Activated T-cell treated with anti-CD3 and anti-CD28 coated beads, Interleukin-2, amount 50 U/mL, for 24 hours (primary cell): ENCODE measurements at regions not wholly inside any gene's neighbourhood (a gene's known extent, or its start where the extent isn't known, plus 50 kb on each side); places are given as distances from the start of the nearest gene placed in this dataset.

Experiments used
- DNase-seq: peaks from one replicate; pipeline ENCODE4 v3.0.0-alpha.2; 2020
- H3K27ac Mint-ChIP-seq: 2 replicates; pipeline ENCODE4 v1.8.0; 2020; ENCODE audit warnings: mild to moderate bottlenecking, mixed read lengths
- H3K27me3 Mint-ChIP-seq: 2 replicates; pipeline ENCODE4 v1.8.0; 2020; ENCODE audit warnings: mixed read lengths
- H3K36me3 Mint-ChIP-seq: 2 replicates; pipeline ENCODE4 v1.8.0; 2020; ENCODE audit warnings: low read depth, mixed read lengths
- H3K4me1 Mint-ChIP-seq: 2 replicates; pipeline ENCODE4 v1.8.0; 2020; ENCODE audit warnings: low read depth, mixed read lengths
- H3K4me3 Mint-ChIP-seq: 2 replicates; pipeline ENCODE4 v1.8.0; 2020; ENCODE audit warnings: mild to moderate bottlenecking, moderate library complexity, mixed read lengths
- H3K9me3 Mint-ChIP-seq: 2 replicates; pipeline ENCODE4 v1.8.0; 2020; ENCODE audit warnings: mixed read lengths

- Mint-ChIP-seq H3K4me1 (peaks cover 51% of the 10 kb centered on the region), H3K27me3 (peaks cover 3% of the 10 kb centered on the region), H3K36me3 (no peaks in the 10 kb centered on the region), H3K27ac (peak overlapping the region; percentile 96), H3K9me3 (peaks cover 3% of the 10 kb centered on the region), H3K4me3 (peak overlapping the region; percentile 13)
- no peak for DNase-seq
Measured at GRCh38 chr3:189531271-189531670, 99.9 kb upstream of the TP63 start.

GRCh38 chr3:189534531-189534930 lies 96.7 kb upstream of the TP63 start:
- H3K27ac Mint-ChIP-seq: no peak overlapping the region
- H3K4me1 Mint-ChIP-seq: peaks cover 55% of the 10 kb centered on the region
- H3K36me3 Mint-ChIP-seq: no peaks in the 10 kb centered on the region
- H3K9me3 Mint-ChIP-seq: peaks cover 2% of the 10 kb centered on the region
- H3K4me3 Mint-ChIP-seq: no peak overlapping the region
- DNase-seq: no peak
- H3K27me3 Mint-ChIP-seq: peaks cover 3% of the 10 kb centered on the region

- Mint-ChIP-seq H3K4me1 (peaks cover 30% of the 10 kb centered on the region), H3K36me3 (no peaks in the 10 kb centered on the region), H3K27ac (peak overlapping the region; percentile 42), H3K9me3 (peaks cover 2% of the 10 kb centered on the region), H3K27me3 (peaks cover 4% of the 10 kb centered on the region), H3K4me3 (no peak overlapping the region)
- DNase-seq: no peak
Measured at GRCh38 chr3:189537135-189537534, 94.1 kb upstream of the TP63 start.

- peaks cover 30% of the 10 kb centered on the region for H3K9me3 Mint-ChIP-seq
- H3K27me3 Mint-ChIP-seq: no peaks in the 10 kb centered on the region
- no peak overlapping the region for H3K4me3 Mint-ChIP-seq
- peaks cover 2% of the 10 kb centered on the region for H3K36me3 Mint-ChIP-seq
- no peaks in the 10 kb centered on the region for H3K4me1 Mint-ChIP-seq
- H3K27ac Mint-ChIP-seq: no peak overlapping the region
- no peak for DNase-seq
Measured at GRCh38 chr3:189547448-189547847, 83.7 kb upstream of the TP63 start.

GRCh38 chr3:189548053-189548452 lies 83.1 kb upstream of the TP63 start:
- Mint-ChIP-seq H3K27ac (no peak overlapping the region), H3K4me3 (no peak overlapping the region), H3K9me3 (peaks cover 30% of the 10 kb centered on the region), H3K27me3 (no peaks in the 10 kb centered on the region), H3K4me1 (no peaks in the 10 kb centered on the region), H3K36me3 (peaks cover 2% of the 10 kb centered on the region)
- DNase-seq: no peak

GRCh38 chr3:189551007-189551406 lies 80.2 kb upstream of the TP63 start:
- no peak for DNase-seq
- Mint-ChIP-seq H3K36me3 (peaks cover 2% of the 10 kb centered on the region), H3K27ac (no peak overlapping the region), H3K9me3 (peaks cover 30% of the 10 kb centered on the region), H3K27me3 (no peaks in the 10 kb centered on the region), H3K4me3 (no peak overlapping the region), H3K4me1 (no peaks in the 10 kb centered on the region)

- Mint-ChIP-seq H3K27me3 (no peaks in the 10 kb centered on the region), H3K27ac (no peak overlapping the region)
Measured at GRCh38 chr3:189554868-189555557, 76.2 kb upstream of the TP63 start.

GRCh38 chr3:189555558-189555881 lies 75.7 kb upstream of the TP63 start:
- Mint-ChIP-seq H3K27ac (no peak overlapping the region), H3K9me3 (peaks cover 15% of the 10 kb centered on the region), H3K27me3 (no peaks in the 10 kb centered on the region), H3K4me1 (no peaks in the 10 kb centered on the region), H3K36me3 (no peaks in the 10 kb centered on the region), H3K4me3 (no peak overlapping the region)
- no peak for DNase-seq

More at GRCh38 chr3:189554868-189555557, 76.2 kb upstream of the TP63 start:
- Mint-ChIP-seq H3K4me1 (no peaks in the 10 kb centered on the region), H3K36me3 (no peaks in the 10 kb centered on the region), H3K9me3 (peaks cover 20% of the 10 kb centered on the region), H3K4me3 (no peak overlapping the region)
- no peak for DNase-seq

- Mint-ChIP-seq H3K27ac (no peak overlapping the region), H3K27me3 (no peaks in the 10 kb centered on the region), H3K4me3 (no peak overlapping the region), H3K4me1 (no peaks in the 10 kb centered on the region), H3K36me3 (no peaks in the 10 kb centered on the region), H3K9me3 (peaks cover 8% of the 10 kb centered on the region)
- DNase-seq: no peak
Measured at GRCh38 chr3:189557824-189558223, 73.4 kb upstream of the TP63 start.

GRCh38 chr3:189561256-189561655 lies 69.9 kb upstream of the TP63 start:
- no peak for DNase-seq
- Mint-ChIP-seq H3K9me3 (peaks cover 8% of the 10 kb centered on the region), H3K4me1 (peaks cover 19% of the 10 kb centered on the region), H3K27ac (no peak overlapping the region), H3K36me3 (no peaks in the 10 kb centered on the region), H3K27me3 (peaks cover 4% of the 10 kb centered on the region), H3K4me3 (no peak overlapping the region)

GRCh38 chr3:189563853-189564563 lies 67.2 kb upstream of the TP63 start:
- Mint-ChIP-seq H3K36me3 (no peaks in the 10 kb centered on the region), H3K9me3 (no peaks in the 10 kb centered on the region), H3K27me3 (peaks cover 4% of the 10 kb centered on the region), H3K27ac (peak overlapping the region; percentile 42), H3K4me1 (peaks cover 36% of the 10 kb centered on the region), H3K4me3 (no peak overlapping the region)
- DNase-seq: peak; percentile 42

- DNase-seq: no peak
- Mint-ChIP-seq H3K36me3 (no peaks in the 10 kb centered on the region), H3K9me3 (no peaks in the 10 kb centered on the region), H3K4me1 (peaks cover 44% of the 10 kb centered on the region), H3K27ac (no peak overlapping the region), H3K27me3 (peaks cover 4% of the 10 kb centered on the region), H3K4me3 (no peak overlapping the region)
Measured at GRCh38 chr3:189566550-189567130, 64.5 kb upstream of the TP63 start.

GRCh38 chr3:189567322-189567721 lies 63.9 kb upstream of the TP63 start:
- no peak overlapping the region for H3K27ac Mint-ChIP-seq
- H3K4me1 Mint-ChIP-seq: peaks cover 50% of the 10 kb centered on the region
- no peak for DNase-seq
- no peak overlapping the region for H3K4me3 Mint-ChIP-seq
- H3K36me3 Mint-ChIP-seq: no peaks in the 10 kb centered on the region
- H3K27me3 Mint-ChIP-seq: peaks cover 4% of the 10 kb centered on the region
- H3K9me3 Mint-ChIP-seq: no peaks in the 10 kb centered on the region

GRCh38 chr3:189567766-189568420 lies 63.3 kb upstream of the TP63 start:
- DNase-seq: no peak
- H3K27me3 Mint-ChIP-seq: peaks cover 4% of the 10 kb centered on the region
- no peak overlapping the region for H3K27ac Mint-ChIP-seq
- H3K4me3 Mint-ChIP-seq: no peak overlapping the region
- peaks cover 53% of the 10 kb centered on the region for H3K4me1 Mint-ChIP-seq
- no peaks in the 10 kb centered on the region for H3K9me3 Mint-ChIP-seq
- H3K36me3 Mint-ChIP-seq: no peaks in the 10 kb centered on the region

GRCh38 chr3:189568961-189569360 lies 62.2 kb upstream of the TP63 start:
- Mint-ChIP-seq H3K4me1 (peaks cover 53% of the 10 kb centered on the region), H3K27me3 (peaks cover 4% of the 10 kb centered on the region), H3K4me3 (no peak overlapping the region), H3K36me3 (no peaks in the 10 kb centered on the region), H3K27ac (no peak overlapping the region), H3K9me3 (no peaks in the 10 kb centered on the region)
- DNase-seq: no peak
